Mesendoderm (in vitro differentiated cells): ENCODE measurements at regions not wholly inside any gene's neighbourhood (a gene's known extent, or its start where the extent isn't known, plus 50 kb on each side); places are given as distances from the start of the nearest gene placed in this dataset. TPM values are rescaled to one million over a fixed set of nuclear protein-coding genes. Genes with fewer than 3 reads are reported as not detected.

Experiments
- small RNA-seq: library from polyadenylated mRNA; stranded (forward); fragments of <200 nt; extraction: miRNeasy Mini kit (QIAGEN cat#:217004); gene quantifications from one replicate; pipeline ENCODE3, GENCODE V24; 2013; ENCODE audit not compliant: insufficient read depth

Small RNA genes in the stretch of these regions (small RNA-seq; reads per million reads assigned to genes)
- not detected for gene KRT18P53
